ENCODE measurements at regions not wholly inside any gene's neighbourhood (a gene's known extent, or its start where the extent isn't known, plus 50 kb on each side); places are given as distances from the start of the nearest gene placed in this dataset.
"Not testable (repeated sequence)": the region's sequence is repeated elsewhere in the genome, so short reads cannot be mapped to it uniquely, and the experiment has no call there.

GRCh38 chr2:164024396-164024795 is 288.6 kb upstream of the FIGN start:
- no peak for DNase-seq (ENCODE audit: low spot score)

GRCh38 chr2:164023896-164024295 is 288.1 kb upstream of the FIGN start:
- DNase-seq (ENCODE audit: low spot score) = no peak

GRCh38 chr2:164015328-164016123 is 279.7 kb upstream of the FIGN start:
- no peak for DNase-seq (ENCODE audit: low spot score)

- no peak for DNase-seq (ENCODE audit: low spot score)
Measured at GRCh38 chr2:164014791-164015190, 279.0 kb upstream of the FIGN start.

- DNase-seq (ENCODE audit: low spot score) = no peak
Measured at GRCh38 chr2:164014068-164014731, 278.4 kb upstream of the FIGN start.

GRCh38 chr2:164012581-164012980 is 276.8 kb upstream of the FIGN start:
- no peak for DNase-seq (ENCODE audit: low spot score)

- DNase-seq (ENCODE audit: low spot score) = no peak
Measured at GRCh38 chr2:164009756-164010337, 274.0 kb upstream of the FIGN start.

GRCh38 chr2:164008752-164009151 is 272.9 kb upstream of the FIGN start:
- DNase-seq (ENCODE audit: low spot score) = no peak

GRCh38 chr2:164006704-164007103 is 270.9 kb upstream of the FIGN start:
- no peak for DNase-seq (ENCODE audit: low spot score)

GRCh38 chr2:164000176-164000575 is 264.4 kb upstream of the FIGN start:
- no peak for DNase-seq (ENCODE audit: low spot score)

GRCh38 chr2:163997466-163997865 is 261.7 kb upstream of the FIGN start:
- no peak for DNase-seq (ENCODE audit: low spot score)

- no peak for DNase-seq (ENCODE audit: low spot score)
Measured at GRCh38 chr2:163990541-163990940, 254.7 kb upstream of the FIGN start.

- DNase-seq (ENCODE audit: low spot score) = no peak
Measured at GRCh38 chr2:163990101-163990500, 254.3 kb upstream of the FIGN start.

GRCh38 chr2:163987175-163987940 is 251.6 kb upstream of the FIGN start:
- DNase-seq (ENCODE audit: low spot score) = peak; percentile 2

- no peak for DNase-seq (ENCODE audit: low spot score)
Measured at GRCh38 chr2:163984986-163985385, 249.2 kb upstream of the FIGN start.

GRCh38 chr2:163983911-163984310 is 248.1 kb upstream of the FIGN start:
- no peak for DNase-seq (ENCODE audit: low spot score)

GRCh38 chr2:163982938-163983337 is 247.1 kb upstream of the FIGN start:
- no peak for DNase-seq (ENCODE audit: low spot score)

GRCh38 chr2:163974766-163975165 is 239.0 kb upstream of the FIGN start:
- no peak for DNase-seq (ENCODE audit: low spot score)

GRCh38 chr2:163970058-163970813 is 234.4 kb upstream of the FIGN start:
- no peak for DNase-seq (ENCODE audit: low spot score)

- not testable (repeated sequence) for DNase-seq (ENCODE audit: low spot score)
Measured at GRCh38 chr2:163964278-163964677, 228.5 kb upstream of the FIGN start.

- no peak for DNase-seq (ENCODE audit: low spot score)
Measured at GRCh38 chr2:163953390-163953907, 217.6 kb upstream of the FIGN start.
